GM04503 (cell line): ENCODE measurements at regions not wholly inside any gene's neighbourhood (a gene's known extent, or its start where the extent isn't known, plus 50 kb on each side); places are given as distances from the start of the nearest gene placed in this dataset.

Experiments
- DNase-seq: peaks from one replicate; pipeline ENCODE4 v3.0.0-alpha.2; 2012; ENCODE audit warnings: low read depth

DNA sequence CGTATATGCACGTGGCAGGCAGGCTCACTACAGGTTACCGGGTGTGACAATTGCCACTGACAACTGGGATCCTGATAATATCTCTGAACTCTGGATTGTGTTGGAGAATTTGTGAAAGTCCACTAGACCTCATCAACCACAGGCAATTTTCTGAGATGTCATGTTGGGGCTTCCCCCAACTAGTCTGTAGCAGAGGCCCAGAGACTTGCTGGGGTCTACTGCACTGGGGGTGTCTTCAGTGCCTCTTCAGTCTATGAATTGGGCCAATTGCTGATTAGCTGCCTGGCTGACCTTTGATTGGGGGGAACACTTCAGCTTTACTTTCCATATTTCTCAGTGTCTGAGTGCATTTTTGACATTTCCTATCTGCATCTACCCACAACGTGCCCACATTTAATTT is 201.5 kb downstream of the MTX2 start:
- DNase-seq = no peak

DNA sequence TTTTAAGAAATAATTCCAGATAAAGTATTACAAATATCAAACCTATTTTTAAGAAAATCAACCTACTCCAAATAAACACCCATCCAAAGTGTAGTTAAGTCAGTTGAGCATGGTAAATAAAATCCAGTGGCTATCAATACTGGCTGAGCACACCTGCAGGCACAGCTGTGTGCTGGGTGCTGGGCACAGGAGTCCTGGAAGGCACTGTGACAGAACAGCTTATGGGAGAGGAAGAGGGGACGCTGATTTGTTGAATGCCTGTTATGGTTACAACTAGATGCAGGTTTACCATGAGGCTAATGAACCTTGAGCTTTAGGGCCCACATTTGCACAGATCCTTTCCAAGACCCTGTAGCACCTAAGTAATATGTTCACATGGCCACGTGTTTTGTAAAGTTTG is 202.7 kb downstream of the MTX2 start:
- no peak for DNase-seq

DNA sequence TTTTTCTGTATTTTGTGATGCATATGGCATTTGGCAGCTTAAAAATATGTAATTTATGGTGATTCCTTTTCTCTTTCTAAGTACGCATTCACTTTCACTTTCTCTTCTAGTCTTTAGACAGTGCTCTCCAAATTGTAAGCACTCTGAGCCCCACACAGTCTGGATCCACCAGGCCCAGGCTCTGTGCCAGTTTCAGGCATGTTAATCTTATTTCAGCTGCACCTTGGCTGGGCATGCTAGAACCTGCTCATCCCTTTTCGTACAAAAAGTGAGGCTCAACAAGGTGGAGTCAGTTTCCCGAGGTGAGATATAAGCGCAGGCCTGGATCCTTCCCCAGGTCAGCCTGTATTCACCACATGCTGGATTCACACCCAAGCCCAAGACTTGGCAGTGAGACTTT is 203.9 kb downstream of the MTX2 start:
- no peak for DNase-seq

DNA sequence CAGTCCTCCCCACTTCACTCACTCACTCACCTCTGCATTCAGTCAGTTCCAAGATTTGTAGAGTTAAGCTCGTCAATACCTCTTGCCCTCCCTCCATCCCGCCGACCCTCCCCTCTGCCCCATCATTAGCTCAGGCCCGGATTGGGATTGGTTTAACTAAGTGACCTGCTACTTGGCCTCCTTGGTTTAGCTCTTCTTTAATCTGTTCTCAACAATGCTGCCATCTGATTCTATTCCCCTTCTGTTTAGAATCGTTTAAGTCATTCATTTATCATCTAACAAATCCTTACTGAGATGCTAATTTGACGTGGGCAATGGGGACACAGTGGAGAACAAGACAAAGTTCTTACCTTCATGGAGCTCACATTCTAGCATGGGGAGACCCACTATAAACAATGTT is 204.6 kb downstream of the MTX2 start:
- no peak for DNase-seq

DNA sequence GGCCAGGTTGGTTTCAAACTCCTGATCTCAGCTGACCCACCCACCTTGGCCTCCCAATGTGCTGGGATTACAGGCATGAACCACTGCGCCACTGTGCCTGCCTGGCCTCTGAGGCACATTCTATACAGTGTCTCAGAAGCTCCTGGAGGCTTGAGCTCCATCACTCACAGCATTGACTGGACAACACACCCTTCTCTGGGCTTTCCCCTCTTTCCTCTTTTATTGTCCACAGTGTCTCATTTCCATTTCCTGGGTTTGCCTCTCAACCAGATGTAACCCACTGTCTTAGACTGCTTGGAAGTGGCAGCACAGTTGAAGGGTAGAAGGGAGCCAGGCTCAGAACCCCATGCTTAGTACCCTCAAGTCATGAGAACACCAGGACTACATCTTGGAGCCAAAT is 208.1 kb downstream of the MTX2 start:
- no peak for DNase-seq

DNA sequence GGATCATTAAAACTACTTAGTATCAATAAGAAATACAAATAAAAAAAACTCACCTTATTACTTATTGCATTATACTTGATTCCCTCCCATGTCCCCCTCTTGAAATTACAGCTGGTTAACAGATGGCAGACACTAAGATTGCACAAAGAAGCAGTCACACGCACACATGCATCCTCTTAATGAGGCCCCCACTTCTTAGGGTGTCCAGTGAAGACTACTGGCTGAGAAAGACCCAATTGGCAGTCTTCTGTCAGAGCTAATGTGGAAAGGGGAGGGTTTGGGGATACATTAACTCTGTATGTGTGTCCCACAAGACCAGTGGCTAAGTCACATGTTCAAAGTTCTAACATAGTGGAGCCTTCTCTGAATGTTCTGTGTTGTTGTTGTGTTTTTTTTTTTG is 210.7 kb downstream of the MTX2 start:
- DNase-seq = no peak

DNA sequence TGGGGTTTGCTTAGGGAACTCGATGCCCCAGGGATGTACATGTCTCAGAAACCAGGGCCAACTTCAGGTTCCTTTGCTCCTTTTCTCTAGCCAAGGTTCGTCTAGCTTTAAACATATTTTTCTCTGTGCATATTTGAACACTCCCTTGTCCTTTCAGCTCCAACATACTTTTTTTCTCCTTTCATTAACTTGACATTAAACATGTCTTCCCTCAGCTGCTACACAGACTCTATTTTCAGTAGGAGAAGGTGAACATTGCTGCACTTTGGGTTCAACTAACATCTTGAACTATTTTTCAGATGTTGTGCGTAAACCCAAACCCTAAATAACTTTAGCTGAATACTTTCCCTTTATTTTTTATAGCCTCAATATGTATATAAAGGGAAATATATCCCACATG is 212.9 kb downstream of the MTX2 start:
- DNase-seq = no peak

DNA sequence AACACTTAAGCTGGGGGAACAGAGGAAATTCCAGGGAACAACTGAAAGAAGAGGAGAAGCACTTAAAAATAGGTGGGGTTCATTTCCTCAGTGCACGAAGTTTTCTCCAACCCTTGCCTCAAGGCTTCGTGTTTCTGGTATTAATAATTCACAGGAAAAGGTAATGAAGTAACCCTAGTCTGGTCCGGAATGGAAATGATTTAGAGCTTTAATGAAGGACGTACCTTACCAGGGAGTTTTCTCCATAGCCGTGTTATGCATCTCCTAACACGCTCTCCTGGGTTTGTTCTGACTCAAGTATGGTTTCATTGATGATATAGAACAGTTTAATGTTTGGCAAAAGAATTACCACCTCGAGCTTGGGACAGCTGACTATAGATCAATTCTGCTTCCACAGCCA is 214.2 kb downstream of the MTX2 start:
- no peak for DNase-seq

DNA sequence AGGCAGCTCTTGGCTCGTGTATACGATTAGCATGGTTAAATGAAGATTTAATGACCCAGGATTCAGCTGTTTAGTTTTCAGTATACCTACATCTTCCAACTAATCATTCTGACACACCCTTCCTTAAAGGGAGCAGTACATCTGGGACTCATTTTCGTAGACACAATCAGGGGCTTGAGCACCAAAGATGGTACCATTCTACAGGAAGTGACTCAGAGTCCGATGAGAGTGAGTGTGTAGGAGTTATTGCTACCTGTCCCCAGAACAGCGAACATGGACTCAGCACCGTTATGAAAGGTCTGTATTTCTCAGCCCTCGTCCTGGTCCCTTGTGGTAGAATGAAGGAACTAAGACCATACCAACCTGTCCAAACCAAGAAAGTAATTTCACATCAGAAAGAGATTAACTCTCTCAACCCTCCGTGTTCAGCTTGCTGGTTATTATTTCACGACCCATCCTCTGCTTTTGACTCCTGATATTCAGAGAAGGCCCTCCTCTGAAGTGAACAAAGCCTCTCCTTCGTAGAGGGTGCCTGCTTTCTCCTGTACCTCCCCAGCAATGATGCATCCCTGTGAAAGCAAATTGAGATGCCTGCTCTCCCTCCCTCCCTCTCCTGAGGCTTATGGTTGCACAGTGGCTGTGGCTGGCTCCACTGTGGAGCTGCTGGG is 214.8 kb downstream of the MTX2 start:
- no peak for DNase-seq

DNA sequence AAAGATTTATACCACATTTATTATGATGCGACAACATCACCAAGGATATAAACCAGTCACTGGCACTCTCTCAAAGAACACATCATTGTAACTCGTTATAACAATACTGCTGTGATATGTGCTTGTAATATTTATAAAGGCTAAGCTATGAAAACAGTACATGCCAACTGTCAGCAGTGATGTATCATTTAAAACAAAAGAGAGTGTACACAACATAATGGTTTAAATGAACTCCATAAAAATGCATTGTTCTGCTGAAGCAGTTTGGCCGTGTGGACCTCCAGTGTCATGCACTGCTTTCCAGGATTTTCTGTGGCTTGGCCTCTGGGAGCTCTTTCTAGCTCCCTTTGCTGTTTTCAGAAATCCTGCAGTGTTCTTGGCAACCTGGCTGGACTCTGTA is 215.6 kb downstream of the MTX2 start:
- peak; percentile 72 for DNase-seq

DNA sequence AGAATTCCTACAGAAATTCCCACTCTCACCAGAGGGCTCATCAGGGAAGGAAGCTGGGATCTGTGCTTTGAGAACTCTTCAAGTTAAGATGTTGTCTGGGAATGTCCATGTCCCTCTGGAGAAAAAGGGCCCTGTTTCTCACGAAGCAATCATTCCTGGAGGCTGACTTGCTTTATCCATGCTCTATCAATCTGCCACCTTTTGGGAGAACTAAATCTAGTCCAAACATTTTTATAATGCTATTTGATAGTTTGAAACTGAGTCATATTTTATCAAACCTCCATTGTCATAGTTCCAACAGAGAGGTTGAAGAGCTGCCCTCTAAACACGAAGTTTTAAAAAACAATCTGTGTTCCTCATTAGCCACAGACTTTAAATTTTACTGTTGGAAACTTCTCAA is 219.2 kb downstream of the MTX2 start:
- peak; percentile 90 for DNase-seq

DNA sequence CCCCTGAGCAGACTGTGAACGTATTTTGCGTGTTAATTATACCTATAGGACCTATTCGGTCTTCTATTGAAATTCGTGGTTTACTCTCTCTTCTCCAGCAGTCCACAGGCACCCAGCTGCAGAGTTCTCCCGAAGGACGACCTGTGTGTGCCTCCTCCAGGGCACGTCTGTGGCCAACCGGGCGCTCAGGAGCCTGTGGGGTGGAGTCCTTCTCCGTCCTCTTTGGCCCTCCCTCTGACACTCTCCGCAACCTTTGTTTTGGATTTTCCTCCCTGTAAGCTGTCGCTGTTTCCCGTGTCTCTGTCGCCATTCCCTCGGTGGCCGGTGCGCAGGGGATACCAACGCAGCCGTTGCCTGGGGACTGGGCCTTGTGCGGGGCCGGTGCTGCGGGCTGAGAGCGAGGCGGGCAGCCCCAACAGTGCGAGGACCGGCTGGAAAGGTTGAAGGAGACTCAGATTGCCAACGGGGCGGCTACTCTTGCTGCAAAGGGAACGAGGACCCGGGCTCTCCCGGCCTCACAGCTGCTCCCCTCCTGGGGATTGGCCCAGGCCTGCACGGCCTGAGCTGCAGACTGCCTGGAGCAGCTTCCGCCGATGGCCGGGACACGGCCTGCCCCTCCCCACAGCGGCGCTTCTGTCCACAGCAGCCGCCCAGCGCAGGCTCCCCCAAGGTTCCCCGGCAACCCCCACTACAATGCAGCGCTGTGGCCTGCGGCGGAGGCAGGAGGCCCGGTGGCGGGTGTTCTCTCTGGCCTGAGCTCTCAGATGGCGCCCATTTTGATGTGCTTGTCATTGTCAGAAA is 221.0 kb downstream of the MTX2 start:
- DNase-seq = no peak

DNA sequence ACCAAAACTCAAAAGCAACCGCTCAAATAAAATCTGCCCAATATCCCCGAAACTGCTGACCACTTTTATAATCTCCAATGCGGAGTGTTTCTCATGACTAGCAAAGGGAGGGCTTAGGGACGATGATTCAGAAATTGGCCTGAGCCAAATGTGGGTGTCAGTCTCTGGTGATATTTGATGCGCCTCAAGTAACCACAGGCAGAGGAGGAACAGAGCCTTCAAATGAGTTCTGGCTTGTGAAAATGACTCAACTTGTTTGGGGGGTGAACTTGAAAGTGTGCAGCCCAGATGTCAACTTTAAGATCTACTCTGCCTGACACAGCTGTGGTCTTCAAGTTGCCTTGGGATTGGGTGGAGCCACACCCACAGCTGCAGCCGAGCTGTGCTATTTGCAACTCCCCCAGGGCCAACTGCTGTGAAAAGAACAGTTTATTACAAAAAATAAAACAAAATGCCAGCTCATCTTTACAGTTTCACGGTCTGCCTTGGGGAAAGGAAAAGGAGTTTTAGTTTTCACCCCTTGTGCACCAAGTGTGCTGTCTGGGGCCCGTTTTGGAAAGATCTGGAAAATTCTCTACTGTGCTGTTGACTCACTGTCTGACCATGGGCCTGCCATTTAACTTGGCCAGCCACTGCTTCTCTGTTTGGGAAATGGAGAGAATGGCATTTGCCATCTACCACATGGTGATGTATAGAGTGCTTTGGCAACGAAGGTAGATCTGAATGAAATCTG is 222.1 kb downstream of the MTX2 start:
- DNase-seq = peak; percentile 100

DNA sequence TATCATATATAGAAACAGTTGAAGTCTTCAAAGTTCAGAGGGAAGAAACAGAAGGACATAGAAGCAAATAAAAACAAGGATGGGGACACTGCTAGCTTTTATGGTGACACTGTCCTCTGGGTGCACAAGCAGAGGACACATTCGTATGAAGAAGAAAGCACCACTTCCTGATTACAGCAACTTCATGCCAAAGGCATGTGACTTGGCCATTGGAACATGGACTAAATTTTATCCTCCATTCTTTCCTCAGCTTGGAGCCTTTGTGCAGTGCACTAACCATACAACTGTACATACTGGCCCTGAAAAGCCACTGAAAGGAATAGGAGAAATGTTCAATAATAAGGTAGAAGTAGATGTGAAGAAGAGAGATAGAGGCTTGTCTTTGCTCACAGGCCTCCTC is 223.3 kb downstream of the MTX2 start:
- DNase-seq = no peak

DNA sequence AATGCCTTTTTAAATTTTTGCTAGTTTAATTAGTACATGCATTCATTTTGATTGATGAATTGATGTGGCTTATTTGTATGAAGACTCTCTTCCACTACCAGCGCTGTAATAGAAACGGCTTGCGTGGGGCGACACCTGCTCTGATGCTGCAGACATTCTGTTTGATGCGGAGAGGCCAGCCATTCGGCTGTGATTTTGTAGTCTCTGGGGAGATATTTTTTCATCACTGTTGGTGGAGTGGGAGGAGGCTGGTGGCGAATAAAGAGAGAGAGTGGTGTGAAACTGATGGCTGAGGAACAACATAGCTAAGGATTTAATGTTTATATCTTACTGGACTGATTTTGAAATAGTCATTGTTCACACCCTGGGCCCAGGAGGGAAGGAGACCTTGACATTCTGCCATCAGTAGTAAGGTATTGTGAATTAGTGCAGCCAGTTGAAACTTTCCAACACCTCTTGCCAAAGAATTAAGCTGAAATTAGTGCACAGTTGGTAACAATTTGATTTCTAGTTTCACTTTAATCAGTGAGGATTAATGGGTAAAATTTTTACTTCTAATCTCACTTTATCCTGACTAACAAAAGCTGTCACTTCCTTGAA is 224.1 kb downstream of the MTX2 start:
- no peak for DNase-seq

DNA sequence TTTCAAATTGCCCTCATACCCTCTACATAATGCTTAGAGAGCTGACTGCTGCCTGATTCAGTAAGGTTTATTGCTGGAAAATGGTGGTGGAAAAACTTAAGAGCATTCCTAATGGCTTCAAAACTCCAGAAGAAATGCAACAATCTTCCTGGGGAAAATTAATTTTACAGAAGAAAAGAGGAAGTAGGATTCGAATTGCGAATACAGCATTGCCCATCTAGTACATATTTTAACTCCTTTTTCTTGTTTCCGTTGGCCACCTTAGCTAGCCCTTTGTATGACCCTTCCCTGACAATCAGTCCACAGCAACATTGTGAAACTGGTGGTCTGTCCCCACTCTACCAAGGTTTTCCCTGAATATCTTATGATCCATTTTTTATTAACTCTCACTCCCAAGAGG is 224.7 kb downstream of the MTX2 start:
- DNase-seq = no peak

DNA sequence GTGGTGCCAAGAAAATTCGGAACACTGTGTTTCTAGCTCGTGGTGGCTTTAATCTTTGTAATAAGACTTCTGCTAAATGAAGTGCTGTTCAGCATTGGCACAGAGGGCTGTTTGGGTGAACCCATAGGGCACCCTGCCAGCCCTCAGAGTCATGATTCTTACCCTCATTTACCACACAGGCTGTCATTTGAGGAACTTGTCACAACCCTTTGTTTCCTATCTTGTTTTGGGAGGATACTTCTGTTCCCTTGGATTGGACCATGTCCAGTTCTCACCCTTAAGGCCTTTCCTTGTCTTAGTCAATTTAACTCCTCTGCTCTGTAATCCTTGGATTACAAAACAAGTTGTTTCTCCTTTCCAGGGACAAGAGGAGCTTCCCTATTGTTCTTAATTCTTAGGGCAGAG is 225.7 kb downstream of the MTX2 start:
- DNase-seq = no peak

DNA sequence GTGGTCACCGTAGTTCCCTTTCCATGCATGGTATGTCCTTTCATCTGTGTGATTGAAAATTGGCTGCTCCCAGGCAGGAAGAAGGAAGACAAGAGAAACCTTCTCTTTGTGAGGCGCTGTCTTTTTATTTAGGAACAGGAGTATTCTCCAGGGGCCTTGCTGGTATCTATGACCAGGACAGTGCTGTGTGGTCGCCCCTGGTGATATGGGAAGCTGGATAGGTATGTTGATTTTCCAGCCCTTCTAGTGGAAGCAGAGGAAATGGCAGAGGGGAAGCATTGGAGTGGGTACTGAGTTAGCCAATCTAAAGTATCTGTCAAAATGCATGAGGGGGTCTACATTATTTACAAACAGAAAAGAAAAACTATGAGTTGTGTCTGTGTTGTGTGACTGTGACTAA is 226.6 kb downstream of the MTX2 start:
- no peak for DNase-seq

DNA sequence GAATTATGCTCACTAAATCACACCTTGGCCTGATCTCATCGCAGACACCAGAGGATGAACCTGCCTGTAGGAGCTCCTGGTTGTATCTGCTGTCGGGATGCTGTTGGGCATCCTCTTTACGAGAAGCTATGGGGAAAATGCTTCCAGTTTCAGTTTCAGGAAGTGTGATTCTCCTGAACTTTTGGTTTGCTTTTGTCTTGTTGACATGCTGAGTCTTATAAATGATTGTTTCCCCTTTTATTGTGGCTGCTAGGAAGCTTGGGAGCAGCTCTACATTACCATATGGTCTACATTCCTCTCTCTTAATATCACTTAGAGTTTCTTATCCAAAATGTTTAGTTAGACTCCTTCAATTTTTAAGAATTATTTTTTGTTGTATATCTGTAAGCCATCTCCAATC is 227.5 kb downstream of the MTX2 start:
- DNase-seq = no peak

DNA sequence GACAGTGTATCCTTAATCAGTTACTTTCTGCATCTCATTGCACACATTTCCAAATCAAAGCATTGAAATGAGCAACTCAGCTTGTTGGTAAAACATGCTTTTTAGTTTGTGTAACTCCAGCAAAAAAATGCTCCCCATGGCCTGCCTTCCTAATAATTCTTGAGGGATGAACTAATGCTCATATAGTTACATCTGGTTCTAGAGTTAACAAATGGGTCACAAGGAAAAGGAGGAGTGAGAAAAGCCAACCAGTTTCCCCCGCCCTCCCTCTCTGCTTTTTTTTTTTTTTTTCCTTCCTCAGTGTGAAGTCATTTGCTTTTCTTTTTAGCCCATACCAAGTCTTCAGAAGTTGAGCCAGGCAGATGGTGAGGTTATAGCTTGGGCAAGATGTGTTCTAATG is 231.7 kb downstream of the MTX2 start:
- peak; percentile 89 for DNase-seq

DNA sequence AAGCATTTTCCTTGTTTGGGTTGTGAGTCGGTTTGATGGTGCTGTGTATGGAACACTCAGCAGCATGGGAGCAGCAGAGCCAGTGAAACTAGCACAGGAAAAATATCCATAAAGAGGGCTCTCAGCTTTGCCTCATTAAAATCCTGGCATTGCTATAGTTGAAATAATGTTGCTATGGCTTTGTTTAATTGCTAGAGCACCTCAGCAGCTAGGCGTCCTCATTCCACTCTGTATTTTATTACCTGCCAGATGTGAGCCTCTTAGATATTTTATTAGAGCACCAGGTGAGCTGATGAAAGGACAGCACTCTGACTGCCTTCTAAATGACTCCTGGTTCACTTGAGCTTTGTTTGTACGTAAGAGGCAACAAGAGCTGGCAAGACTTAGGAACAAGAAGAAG is 232.4 kb downstream of the MTX2 start:
- no peak for DNase-seq

DNA sequence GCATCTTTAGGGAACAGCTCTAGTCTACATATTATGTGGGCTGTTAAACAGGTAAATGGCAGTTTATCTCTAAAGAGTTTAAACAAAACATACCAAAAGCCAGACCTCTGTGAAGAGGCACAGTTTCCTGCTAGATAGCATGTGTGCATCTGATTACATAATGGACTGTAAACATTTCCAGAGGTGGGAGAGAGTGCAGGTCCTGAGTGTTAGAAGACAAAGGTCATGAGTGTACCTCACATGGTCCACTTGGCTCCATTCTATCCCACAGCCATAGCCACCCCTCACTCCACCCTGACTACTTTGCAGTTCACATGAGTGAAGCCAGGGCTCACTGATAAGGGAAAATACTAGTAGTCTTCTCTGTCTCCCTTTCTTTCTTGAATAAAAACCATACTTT is 233.4 kb downstream of the MTX2 start:
- no peak for DNase-seq

DNA sequence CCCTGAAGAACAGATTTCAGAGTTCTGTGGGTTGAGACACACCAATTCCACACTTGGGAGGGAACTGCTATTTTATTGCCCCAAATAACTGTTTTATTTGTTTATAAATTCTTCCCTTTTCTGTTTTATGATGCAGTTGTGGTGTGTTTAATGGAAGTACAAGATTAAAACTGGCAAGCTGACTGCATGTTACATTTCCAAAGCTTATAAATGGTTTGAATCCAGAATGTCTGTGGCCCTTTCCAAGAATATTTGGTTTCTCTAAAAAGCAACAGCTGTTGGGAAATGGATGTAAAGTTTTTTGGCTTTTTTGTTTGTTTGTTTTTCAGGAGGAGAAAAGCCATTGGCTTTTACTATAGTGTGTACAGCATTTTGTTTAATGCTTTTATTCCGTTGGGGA is 234.5 kb downstream of the MTX2 start:
- no peak for DNase-seq
